ENCODE measurements at regions not wholly inside any gene's neighbourhood (a gene's known extent, or its start where the extent isn't known, plus 50 kb on each side); places are given as distances from the start of the nearest gene placed in this dataset.
"Not testable (repeated sequence)": the region's sequence is repeated elsewhere in the genome, so short reads cannot be mapped to it uniquely, and the experiment has no call there.

GRCh38 chr13:61500176-61500575 is 84.5 kb upstream of the PCDH20 start:
- no peak for TF ChIP-seq CTCF (IDR thresholded peaks at IDR 0.05; ENCODE audit: extremely low read depth, insufficient read depth, missing control alignments)
- no peak for DNase-seq (ENCODE audit: low spot score)
- in situ Hi-C loops (cut with MboI; ENCODE audit: low pct_unique_long_range_greater_than_20kb, low sequenced_read_pairs, unreplicated experiment): no loop called here

DNA sequence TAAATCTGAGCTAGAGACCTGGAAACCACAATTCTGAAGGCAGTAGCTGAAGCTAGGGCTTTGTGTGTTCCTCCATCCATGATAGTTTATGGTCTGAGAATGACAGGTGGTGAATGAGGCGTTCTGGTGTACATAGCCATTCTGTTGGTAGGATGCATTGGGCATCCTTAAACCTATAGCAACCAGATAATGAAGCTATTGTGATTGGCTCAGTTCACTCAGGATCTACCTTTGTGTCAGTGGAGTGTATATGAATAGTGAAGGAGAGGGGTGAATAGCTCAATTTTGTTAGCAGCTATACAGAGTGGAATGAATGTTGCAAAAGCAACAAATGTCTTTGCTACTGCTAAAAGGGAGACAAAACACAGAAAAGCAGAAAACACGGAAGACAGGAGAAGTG is 80.0 kb upstream of the PCDH20 start:
- in situ Hi-C loops (cut with MboI; ENCODE audit: low pct_unique_long_range_greater_than_20kb, low sequenced_read_pairs, unreplicated experiment): no loop called here
- DNase-seq (ENCODE audit: low spot score): no peak
- TF ChIP-seq CTCF (IDR thresholded peaks at IDR 0.05; ENCODE audit: extremely low read depth, insufficient read depth, missing control alignments): no peak

DNA sequence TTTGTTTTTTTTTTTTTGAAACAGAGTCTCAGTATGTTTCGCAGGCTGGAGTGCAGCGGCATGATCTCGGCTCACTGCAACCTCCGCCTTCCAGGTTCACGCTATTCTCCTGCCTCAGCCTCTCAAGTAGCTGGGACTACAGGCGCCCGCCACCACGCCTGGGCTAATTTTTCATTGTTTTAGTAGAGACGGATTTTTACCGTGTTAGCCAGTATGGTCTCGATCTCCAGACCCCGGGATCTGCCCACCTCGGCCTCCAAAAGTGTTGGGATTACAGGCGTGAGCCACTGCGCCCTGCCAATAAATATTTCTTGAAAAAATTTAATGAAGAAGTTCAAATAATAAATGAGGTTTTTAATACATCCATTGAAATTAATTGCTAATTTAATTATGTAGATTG is 77.9 kb upstream of the PCDH20 start:
- DNase-seq (ENCODE audit: low spot score); in situ Hi-C loops (cut with MboI; ENCODE audit: low pct_unique_long_range_greater_than_20kb, low sequenced_read_pairs, unreplicated experiment): not testable (repeated sequence)

- DNase-seq (ENCODE audit: low spot score): no peak
- in situ Hi-C loops (cut with MboI; ENCODE audit: low pct_unique_long_range_greater_than_20kb, low sequenced_read_pairs, unreplicated experiment): no loop called here
- no peak for TF ChIP-seq CTCF (IDR thresholded peaks at IDR 0.05; ENCODE audit: extremely low read depth, insufficient read depth, missing control alignments)
Measured at GRCh38 chr13:61486496-61486895, 70.8 kb upstream of the PCDH20 start.

DNA sequence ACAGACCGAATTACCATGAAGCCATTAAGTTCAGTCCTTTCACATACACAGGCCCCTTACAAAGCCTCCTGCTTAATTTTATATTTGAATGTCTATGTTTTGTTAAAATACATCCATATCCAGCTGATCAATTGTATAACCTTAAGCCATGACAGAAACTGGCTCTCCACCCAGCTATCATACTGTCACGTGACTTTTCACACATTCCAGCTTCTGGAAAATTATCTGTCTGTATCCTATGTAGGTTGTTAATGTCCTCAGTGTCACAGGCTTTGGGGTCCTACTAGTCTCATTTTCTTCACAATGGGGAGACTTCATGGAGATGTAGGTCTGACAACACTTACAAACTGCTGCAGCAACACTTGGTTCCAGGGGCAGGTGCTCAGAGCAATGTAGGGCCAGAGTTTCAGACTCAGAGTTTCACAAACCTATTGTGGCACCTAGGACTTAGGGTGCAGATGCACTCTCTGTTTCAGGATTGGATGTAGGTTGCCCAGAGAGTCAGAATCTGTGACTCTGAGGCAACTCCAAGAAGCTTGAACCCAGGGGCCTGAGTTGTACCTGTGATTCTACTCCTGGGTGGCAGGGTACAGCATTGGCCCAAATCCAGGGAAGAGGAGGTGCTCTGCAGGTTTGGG is 69.6 kb upstream of the PCDH20 start:
- in situ Hi-C loops (cut with MboI; ENCODE audit: low pct_unique_long_range_greater_than_20kb, low sequenced_read_pairs, unreplicated experiment): no loop called here
- TF ChIP-seq CTCF (IDR thresholded peaks at IDR 0.05; ENCODE audit: extremely low read depth, insufficient read depth, missing control alignments): no peak
- DNase-seq (ENCODE audit: low spot score): no peak

DNA sequence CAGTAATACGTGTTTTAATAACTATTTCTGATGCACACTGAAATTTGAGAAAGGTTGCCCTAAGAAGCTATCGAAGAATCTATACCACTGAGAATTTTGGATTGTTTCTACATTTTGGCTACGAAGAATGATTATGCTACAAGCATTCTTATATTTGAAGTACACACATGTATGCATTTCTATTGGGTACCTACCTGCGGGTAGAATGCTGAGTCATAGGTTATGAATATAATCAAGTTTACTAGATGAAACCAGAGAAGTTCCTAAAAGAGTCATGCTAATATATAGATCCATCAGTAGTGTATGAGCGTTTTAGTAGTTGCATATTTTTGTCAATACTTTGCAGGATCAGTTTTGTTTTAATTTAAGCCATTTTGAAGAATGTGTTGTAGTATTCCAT is 62.0 kb upstream of the PCDH20 start:
- in situ Hi-C loops (cut with MboI; ENCODE audit: low pct_unique_long_range_greater_than_20kb, low sequenced_read_pairs, unreplicated experiment): no loop called here
- TF ChIP-seq CTCF (IDR thresholded peaks at IDR 0.05; ENCODE audit: extremely low read depth, insufficient read depth, missing control alignments): no peak
- no peak for DNase-seq (ENCODE audit: low spot score)

GRCh38 chr13:61470786-61471185 is 55.1 kb upstream of the PCDH20 start:
- DNase-seq (ENCODE audit: low spot score): no peak
- in situ Hi-C loops (cut with MboI; ENCODE audit: low pct_unique_long_range_greater_than_20kb, low sequenced_read_pairs, unreplicated experiment): no loop called here
- TF ChIP-seq CTCF (IDR thresholded peaks at IDR 0.05; ENCODE audit: extremely low read depth, insufficient read depth, missing control alignments): no peak

Data from GM13977 (cell line).